GM20431 (cell line): ENCODE measurements at regions not wholly inside any gene's neighbourhood (a gene's known extent, or its start where the extent isn't known, plus 50 kb on each side); places are given as distances from the start of the nearest gene placed in this dataset.

Experiments used
- in situ Hi-C: fragments of 300-500 bp; cut with MseI, MboI; formaldehyde crosslinking; loops from one replicate; pipeline ENCODE4 v1.15.0; 2020; ENCODE audit warnings: low sequenced_read_pairs; ENCODE audit not compliant: unreplicated experiment

- in situ Hi-C loops: no loop called here
Observed at GRCh38 chr10:10293041-10293440, 724.6 kb upstream of the CELF2 start.

- in situ Hi-C loops: no loop called here
Observed at GRCh38 chr10:10293481-10293951, 724.2 kb upstream of the CELF2 start.

GRCh38 chr10:10294184-10294880, 723.3 kb upstream of the CELF2 start:
- in situ Hi-C loops: no loop called here

GRCh38 chr10:10294881-10295529, 722.7 kb upstream of the CELF2 start:
- in situ Hi-C loops: no loop called here

- in situ Hi-C loops: no loop called here
Observed at GRCh38 chr10:10295537-10295936, 722.1 kb upstream of the CELF2 start.

- in situ Hi-C loops: no loop called here
Observed at GRCh38 chr10:10302689-10303088, 715.0 kb upstream of the CELF2 start.

GRCh38 chr10:10307036-10307435, 710.6 kb upstream of the CELF2 start:
- in situ Hi-C loops: no loop called here

- in situ Hi-C loops: no loop called here
Observed at GRCh38 chr10:10307551-10307950, 710.1 kb upstream of the CELF2 start.

- in situ Hi-C loops: no loop called here
Observed at GRCh38 chr10:10310498-10310897, 707.2 kb upstream of the CELF2 start.

- in situ Hi-C loops: no loop called here
Observed at GRCh38 chr10:10311966-10312365, 705.7 kb upstream of the CELF2 start.

- in situ Hi-C loops: no loop called here
Observed at GRCh38 chr10:10313149-10313835, 704.4 kb upstream of the CELF2 start.

- in situ Hi-C loops: no loop called here
Observed at GRCh38 chr10:10314626-10315025, 703.0 kb upstream of the CELF2 start.

- in situ Hi-C loops: no loop called here
Observed at GRCh38 chr10:10315989-10316388, 701.7 kb upstream of the CELF2 start.

- in situ Hi-C loops: no loop called here
Observed at GRCh38 chr10:10317151-10317550, 700.5 kb upstream of the CELF2 start.

GRCh38 chr10:10318856-10319255, 698.8 kb upstream of the CELF2 start:
- in situ Hi-C loops: no loop called here

GRCh38 chr10:10320956-10321355, 696.7 kb upstream of the CELF2 start:
- in situ Hi-C loops: no loop called here

- in situ Hi-C loops: no loop called here
Observed at GRCh38 chr10:10326116-10326515, 691.6 kb upstream of the CELF2 start.

GRCh38 chr10:10327934-10328333, 689.7 kb upstream of the CELF2 start:
- in situ Hi-C loops: no loop called here

- in situ Hi-C loops: no loop called here
Observed at GRCh38 chr10:10330418-10330817, 687.3 kb upstream of the CELF2 start.

GRCh38 chr10:10332786-10333185, 684.9 kb upstream of the CELF2 start:
- in situ Hi-C loops: no loop called here

- in situ Hi-C loops: no loop called here
Observed at GRCh38 chr10:10333622-10334021, 684.0 kb upstream of the CELF2 start.
